Body of pancreas (tissue), 4 donors: ENCODE measurements at regions not wholly inside any gene's neighbourhood (a gene's known extent, or its start where the extent isn't known, plus 50 kb on each side); places are given as distances from the start of the nearest gene placed in this dataset.

ENCODE experiments used
- ATAC-seq: fragments of 150-250 bp; one replicate; pipeline ENCODE4 v1.9.1; 2016
- DNase-seq, 4 donors: peaks; one replicate each; pipeline ENCODE4 v3.0.0-alpha.2; 2019
- H3K27ac ChIP-seq, 4 donors: fragments of 200-600 bp; sonication (generic); 1 replicate in 3 of 4; 2 replicates in 1 of 4; pipeline versions ENCODE4 v1.5.1 to v1.6.1; 2016 to 2019; ENCODE audit warnings: mild to moderate bottlenecking in 1 of 4, mixed read lengths in 1 of 4, moderate library complexity in 1 of 4
- H3K27me3 ChIP-seq, 2 donors: fragments of 200-600 bp; sonication (generic); one replicate each; pipeline ENCODE4 v1.6.0; 2016; ENCODE audit warnings: mild to moderate bottlenecking in 1 of 2
- H3K36me3 ChIP-seq, 2 donors: fragments of 200-600 bp; sonication (generic); replicated peaks in 1 of 2; 2 replicates each; pipeline ENCODE4 v1.5.1; 2016; ENCODE audit warnings: low read depth in 2 of 2; ENCODE audit not compliant: insufficient read depth in 1 of 2
- H3K4me1 ChIP-seq: fragments of 200-600 bp; sonication (generic); one replicate; pipeline ENCODE4 v1.6.0; 2016
- H3K4me3 ChIP-seq, 2 donors: fragments of 200-600 bp; sonication (generic); 1 replicate in 1 of 2; 2 replicates in 1 of 2; pipeline ENCODE4 v1.5.1; 2016 to 2019
- H3K9me3 ChIP-seq, 3 donors: fragments of 200-600 bp; sonication (generic); 1 replicate in 2 of 3; 2 replicates in 1 of 3; pipeline ENCODE4 v1.5.1; 2016
- POLR2A ChIP-seq, 3 donors: fragments of 450-650 bp; IDR thresholded peaks; one replicate each; pipeline ENCODE4 v1.6.1; 2016; ENCODE audit warnings: antibody characterized with exemption in 3 of 3, mild to moderate bottlenecking in 2 of 3
- WGBS, 2 donors: methylation state at CpG; one replicate each; pipeline ENCODE4 v1.1.5; 2017; 5-methylcytosine and 5-hydroxymethylcytosine counted together
- intact Hi-C: fragments of 100-400 bp; cut with DNase I; formaldehyde crosslinking; loops from one replicate; pipeline ENCODE4 v1.15.1; 2023
- TF ChIP-seq, protein P1 (sequence below), 7 experiments: fragments of 450-650 bp in 4 of 7; fragments of 200-600 bp in 3 of 7; sonication (generic) in 3 of 7; IDR thresholded peaks; one replicate each; pipeline ENCODE4 v1.5.1; 2016 to 2019; ENCODE audit warnings: antibody characterized with exemption in 7 of 7

GRCh38 chr13:21798181-21798580 lies 127.3 kb downstream of the FGF9 start:
- Histone ChIP-seq H3K4me1 (no peaks in the 10 kb centered on the region), H3K27me3 (no peaks in the 10 kb centered on the region), H3K36me3 (no peaks in the 10 kb centered on the region), H3K27ac (no peak overlapping the region), H3K9me3 (no peaks in the 10 kb centered on the region), H3K4me3 (no peak overlapping the region)
- intact Hi-C loops = no loop called here
- TF ChIP-seq, protein P1, sequence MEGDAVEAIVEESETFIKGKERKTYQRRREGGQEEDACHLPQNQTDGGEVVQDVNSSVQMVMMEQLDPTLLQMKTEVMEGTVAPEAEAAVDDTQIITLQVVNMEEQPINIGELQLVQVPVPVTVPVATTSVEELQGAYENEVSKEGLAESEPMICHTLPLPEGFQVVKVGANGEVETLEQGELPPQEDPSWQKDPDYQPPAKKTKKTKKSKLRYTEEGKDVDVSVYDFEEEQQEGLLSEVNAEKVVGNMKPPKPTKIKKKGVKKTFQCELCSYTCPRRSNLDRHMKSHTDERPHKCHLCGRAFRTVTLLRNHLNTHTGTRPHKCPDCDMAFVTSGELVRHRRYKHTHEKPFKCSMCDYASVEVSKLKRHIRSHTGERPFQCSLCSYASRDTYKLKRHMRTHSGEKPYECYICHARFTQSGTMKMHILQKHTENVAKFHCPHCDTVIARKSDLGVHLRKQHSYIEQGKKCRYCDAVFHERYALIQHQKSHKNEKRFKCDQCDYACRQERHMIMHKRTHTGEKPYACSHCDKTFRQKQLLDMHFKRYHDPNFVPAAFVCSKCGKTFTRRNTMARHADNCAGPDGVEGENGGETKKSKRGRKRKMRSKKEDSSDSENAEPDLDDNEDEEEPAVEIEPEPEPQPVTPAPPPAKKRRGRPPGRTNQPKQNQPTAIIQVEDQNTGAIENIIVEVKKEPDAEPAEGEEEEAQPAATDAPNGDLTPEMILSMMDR (IDR thresholded peaks at IDR 0.05) = no peak
- no peak for TF ChIP-seq POLR2A (IDR thresholded peaks at IDR 0.05)
- DNase-seq (no peak), ATAC-seq (no peak)
- 62 to 80% methylated on average over 3 of the region's 3 CpGs for WGBS, 2 donors

- Histone ChIP-seq H3K36me3 (no peaks in the 10 kb centered on the region), H3K27me3 (no peaks in the 10 kb centered on the region), H3K27ac (no peak overlapping the region), H3K4me3 (no peak overlapping the region), H3K9me3 (no peaks in the 10 kb centered on the region), H3K4me1 (no peaks in the 10 kb centered on the region)
- TF ChIP-seq, protein P1 (IDR thresholded peaks at IDR 0.05) = no peak
- TF ChIP-seq POLR2A (IDR thresholded peaks at IDR 0.05) = no peak
- ATAC-seq = no peak
- intact Hi-C loops = no loop called here
- WGBS, 2 donors = 65 to 86% methylated on average over 3 of the region's 3 CpGs
- DNase-seq = no peak
Observed at GRCh38 chr13:21799671-21800070, 128.8 kb downstream of the FGF9 start.

DNA sequence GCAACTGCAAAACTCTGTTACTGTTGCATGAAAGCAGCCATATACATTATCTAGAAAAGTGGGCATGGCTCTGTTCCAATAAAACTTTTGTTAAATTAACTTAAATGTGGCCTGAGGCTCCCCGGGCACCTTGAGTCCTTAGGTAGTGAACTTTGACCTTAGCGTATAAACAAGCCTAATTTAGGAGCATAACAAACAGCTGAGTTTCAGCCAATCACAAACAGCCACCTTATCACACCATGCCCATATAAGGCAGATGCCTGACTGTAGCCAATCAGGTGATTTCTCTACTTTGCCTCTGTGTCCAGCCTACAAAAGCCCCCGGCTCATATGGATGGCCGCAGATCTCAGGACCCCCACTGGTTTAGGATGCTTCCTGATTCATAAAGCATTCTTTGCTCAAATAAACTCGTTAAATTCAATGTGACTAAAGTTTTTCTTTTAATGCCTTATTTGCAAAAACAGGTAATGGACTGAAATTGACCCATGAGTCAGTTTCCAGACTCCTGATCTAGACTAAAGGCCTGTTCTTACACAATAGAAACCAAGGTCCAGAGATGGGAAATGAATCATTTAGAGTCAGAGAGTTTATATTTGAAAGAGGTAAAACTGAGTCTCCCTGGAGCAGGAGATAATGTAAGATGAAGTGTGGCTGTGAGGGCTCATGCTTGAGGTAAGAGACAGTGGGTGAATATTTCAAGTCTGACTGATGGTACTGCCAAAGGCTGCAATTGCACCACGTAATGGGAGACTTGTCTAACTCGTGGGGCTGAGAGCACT lies 130.2 kb downstream of the FGF9 start:
- no peaks in the 10 kb centered on the region for H3K27me3 ChIP-seq
- H3K4me3 ChIP-seq = no peak overlapping the region
- intact Hi-C loops = no loop called here
- no peak for ATAC-seq
- no peak overlapping the region for H3K27ac ChIP-seq
- 64 to 69% methylated on average over 7 of the region's 7 CpGs for WGBS, 2 donors
- DNase-seq = no peak
- H3K4me1 ChIP-seq = no peaks in the 10 kb centered on the region
- TF ChIP-seq, protein P1 (IDR thresholded peaks at IDR 0.05) = no peak
- no peak for TF ChIP-seq POLR2A (IDR thresholded peaks at IDR 0.05)
- H3K36me3 ChIP-seq = no peaks in the 10 kb centered on the region
- no peaks in the 10 kb centered on the region for H3K9me3 ChIP-seq

- Histone ChIP-seq H3K4me1 (no peaks in the 10 kb centered on the region), H3K36me3 (no peaks in the 10 kb centered on the region), H3K9me3 (no peaks in the 10 kb centered on the region), H3K27ac (no peak overlapping the region), H3K4me3 (no peak overlapping the region), H3K27me3 (no peaks in the 10 kb centered on the region)
- no peak for ATAC-seq
- intact Hi-C loops = no loop called here
- WGBS, 2 donors = 42 to 47% methylated on average over 3 of the region's 3 CpGs
- TF ChIP-seq POLR2A (IDR thresholded peaks at IDR 0.05) = no peak
- TF ChIP-seq, protein P1 (IDR thresholded peaks at IDR 0.05) = no peak
- DNase-seq = no peak
Observed at GRCh38 chr13:21805733-21806132, 134.9 kb downstream of the FGF9 start.

DNA sequence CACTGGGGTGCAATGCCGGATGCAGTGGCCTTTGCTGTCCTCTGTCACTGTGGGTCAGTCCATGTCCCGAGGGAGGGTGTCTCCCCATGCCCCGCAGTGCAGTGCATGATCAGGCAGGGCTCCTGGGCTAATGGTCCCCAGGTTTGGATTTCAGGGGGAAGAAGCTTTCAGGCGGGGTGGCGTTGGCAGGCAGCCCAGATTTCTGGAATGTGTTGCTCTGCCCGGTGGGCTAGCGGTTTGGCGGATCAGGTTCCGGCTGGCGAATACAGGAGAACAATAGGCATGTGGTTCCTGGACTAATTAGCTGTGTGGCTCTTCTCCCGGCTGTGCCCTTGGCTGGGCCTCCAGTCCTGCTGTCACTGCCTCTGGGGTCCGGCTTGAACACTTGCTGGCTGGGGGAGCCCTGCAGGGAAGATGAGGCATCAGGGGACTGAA lies 141.3 kb downstream of the FGF9 start:
- Histone ChIP-seq H3K36me3 (no peaks in the 10 kb centered on the region), H3K9me3 (no peaks in the 10 kb centered on the region), H3K27ac (no peak overlapping the region), H3K27me3 (no peaks in the 10 kb centered on the region), H3K4me1 (no peaks in the 10 kb centered on the region), H3K4me3 (no peak overlapping the region)
- TF ChIP-seq, protein P1 (IDR thresholded peaks at IDR 0.05) = no peak
- no peak for TF ChIP-seq POLR2A (IDR thresholded peaks at IDR 0.05)
- DNase-seq (peak; percentile 6 to 28 (median 22)), ATAC-seq (peak; percentile 30)
- intact Hi-C loops = no loop called here
- 49% methylated on average over 7 to 12 of the region's 12 CpGs for WGBS, 2 donors
